DOHH2 (cell line): ENCODE measurements at regions not wholly inside any gene's neighbourhood (a gene's known extent, or its start where the extent isn't known, plus 50 kb on each side); places are given as distances from the start of the nearest gene placed in this dataset.

Experiments
- CTCF ChIP-seq: fragments of 200-600 bp; sonication (generic); IDR thresholded peaks from one replicate; pipeline ENCODE4 v1.5.1; 2014; ENCODE audit warnings: antibody characterized with exemption, mild to moderate bottlenecking, low read depth, low read length; ENCODE audit not compliant: poor library complexity, severe bottlenecking
- EZH2phosphoT487 ChIP-seq: fragments of 200-600 bp; sonication (generic); IDR thresholded peaks from 2 replicates; pipeline ENCODE4 v1.6.1; 2017; ENCODE audit warnings: borderline replicate concordance, mild to moderate bottlenecking, antibody characterized with exemption, low read length, moderate library complexity, mixed read lengths

- no peak for TF ChIP-seq CTCF
- TF ChIP-seq EZH2phosphoT487, result no peak
Measured at GRCh38 chr5:125377141-125377540, 630.7 kb upstream of the ZNF608 start.
